AG04449 (cell line): ENCODE measurements at regions not wholly inside any gene's neighbourhood (a gene's known extent, or its start where the extent isn't known, plus 50 kb on each side); places are given as distances from the start of the nearest gene placed in this dataset.

Source experiments
- CTCF ChIA-PET: fragments of 350-600 bp; formaldehyde crosslinking; extraction: SDS; loops from one replicate; lab custom pipeline; 2021; ENCODE audit warnings: antibody characterized with exemption; lab: Yijun Ruan, JAX
- POLR2A ChIA-PET: fragments of 400-600, 350-600 bp; formaldehyde crosslinking; extraction: SDS; loops from one replicate; lab custom pipeline; 2020; ENCODE audit warnings: antibody characterized with exemption, inconsistent platforms; lab: Yijun Ruan, JAX
- DNase-seq: peaks from one replicate; pipeline ENCODE4 v3.0.0-alpha.2; 2010; ENCODE audit warnings: low read depth, low spot score
- H3K4me3 ChIP-seq: 2 replicates; pipeline ENCODE4 v1.5.1; 2011; ENCODE audit warnings: low read depth, mild to moderate bottlenecking, control low read depth, low read length
- TF ChIP-seq, protein P1 (sequence below): IDR thresholded peaks from one replicate; pipeline ENCODE4 v1.5.1; 2011; ENCODE audit warnings: mild to moderate bottlenecking, moderate library complexity, low read length, control low read depth, inconsistent platforms; ENCODE audit not compliant: insufficient read depth; ENCODE audit errors: missing control alignments

DNA sequence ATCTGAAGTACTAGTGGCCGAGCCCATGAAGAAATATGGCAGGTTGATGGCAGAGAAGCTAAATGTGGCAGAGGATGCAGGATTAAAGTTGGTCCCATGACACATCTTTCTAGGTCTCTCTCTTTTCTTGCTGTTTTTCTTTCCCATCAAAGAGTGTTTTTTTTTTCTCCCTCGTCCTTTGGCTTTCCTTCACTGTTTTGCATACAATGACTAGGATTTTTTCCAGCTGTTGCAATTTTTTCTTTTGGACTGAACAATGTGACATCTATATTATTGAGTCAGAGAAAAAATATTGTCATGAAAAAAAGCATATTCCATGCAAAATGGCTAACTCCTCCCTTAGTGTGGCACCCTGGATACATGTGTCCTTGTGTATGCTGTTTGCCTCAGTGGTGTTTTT is 939.5 kb upstream of the FANCL start:
- TF ChIP-seq, protein P1, sequence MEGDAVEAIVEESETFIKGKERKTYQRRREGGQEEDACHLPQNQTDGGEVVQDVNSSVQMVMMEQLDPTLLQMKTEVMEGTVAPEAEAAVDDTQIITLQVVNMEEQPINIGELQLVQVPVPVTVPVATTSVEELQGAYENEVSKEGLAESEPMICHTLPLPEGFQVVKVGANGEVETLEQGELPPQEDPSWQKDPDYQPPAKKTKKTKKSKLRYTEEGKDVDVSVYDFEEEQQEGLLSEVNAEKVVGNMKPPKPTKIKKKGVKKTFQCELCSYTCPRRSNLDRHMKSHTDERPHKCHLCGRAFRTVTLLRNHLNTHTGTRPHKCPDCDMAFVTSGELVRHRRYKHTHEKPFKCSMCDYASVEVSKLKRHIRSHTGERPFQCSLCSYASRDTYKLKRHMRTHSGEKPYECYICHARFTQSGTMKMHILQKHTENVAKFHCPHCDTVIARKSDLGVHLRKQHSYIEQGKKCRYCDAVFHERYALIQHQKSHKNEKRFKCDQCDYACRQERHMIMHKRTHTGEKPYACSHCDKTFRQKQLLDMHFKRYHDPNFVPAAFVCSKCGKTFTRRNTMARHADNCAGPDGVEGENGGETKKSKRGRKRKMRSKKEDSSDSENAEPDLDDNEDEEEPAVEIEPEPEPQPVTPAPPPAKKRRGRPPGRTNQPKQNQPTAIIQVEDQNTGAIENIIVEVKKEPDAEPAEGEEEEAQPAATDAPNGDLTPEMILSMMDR, result no peak
- no peak overlapping the region for H3K4me3 ChIP-seq
- ChIA-PET POLR2A (no interaction called here), CTCF (no interaction called here)
- no peak for DNase-seq

DNA sequence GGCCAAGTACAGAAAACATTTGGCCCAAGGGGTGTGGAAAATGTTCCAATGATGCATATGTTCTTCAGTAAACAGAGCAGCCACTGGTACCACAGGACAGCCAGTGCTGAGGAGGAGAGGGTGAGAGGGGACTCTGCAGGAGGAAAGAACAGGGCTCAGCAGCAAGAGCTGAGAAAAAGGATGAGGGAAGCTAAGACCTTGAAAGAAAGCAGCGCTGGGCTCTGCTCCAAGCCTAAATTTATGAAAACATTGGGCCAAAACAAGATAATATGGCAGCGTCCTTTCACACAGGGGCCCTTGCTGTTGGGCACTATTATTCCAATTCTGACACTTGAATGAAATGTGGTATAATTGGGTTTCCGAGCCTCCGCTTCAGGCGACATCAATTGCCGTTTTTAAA is 939.0 kb upstream of the FANCL start:
- TF ChIP-seq, protein P1, result no peak
- POLR2A ChIA-PET, result no interaction called here
- H3K4me3 ChIP-seq, result no peak overlapping the region
- CTCF ChIA-PET, result no interaction called here
- no peak for DNase-seq

DNA sequence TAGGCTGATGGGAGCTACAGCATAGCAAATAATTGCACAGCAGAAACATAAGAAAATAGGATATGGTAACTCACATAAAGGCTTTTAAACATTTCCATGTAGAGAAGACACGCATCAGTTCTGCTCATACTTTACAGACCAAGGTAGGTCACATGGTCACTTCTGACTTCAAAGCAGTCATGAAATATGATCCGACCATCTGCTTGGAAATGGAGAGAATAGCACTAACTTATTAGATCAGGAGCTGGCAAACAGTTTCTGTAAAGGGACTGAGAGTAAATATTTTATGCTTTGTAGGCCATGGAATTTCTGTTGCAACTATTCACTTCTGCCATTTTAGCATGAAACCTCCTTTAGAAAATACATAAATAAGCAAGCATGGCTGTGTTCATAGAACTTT is 936.6 kb upstream of the FANCL start:
- POLR2A ChIA-PET, result no interaction called here
- CTCF ChIA-PET, result no interaction called here
- TF ChIP-seq, protein P1, result no peak

DNA sequence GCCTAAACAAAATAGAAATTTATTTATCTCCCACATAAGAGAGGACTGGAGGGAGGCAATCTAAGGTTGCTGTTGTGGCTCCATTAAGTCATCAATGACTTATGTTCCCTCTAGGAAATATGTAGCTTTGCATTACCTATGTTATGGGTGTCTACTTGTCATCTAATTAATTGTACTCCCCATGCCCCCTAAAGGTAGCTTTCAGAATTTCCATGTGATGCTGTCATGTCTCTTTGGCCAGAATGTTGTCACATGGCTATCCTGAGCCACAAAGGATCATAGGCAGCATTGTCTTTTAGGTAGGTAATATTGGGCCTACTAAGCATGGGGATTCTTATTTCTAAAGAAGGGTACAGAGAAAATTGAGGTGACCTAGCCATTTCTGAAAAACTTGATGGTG is 935.6 kb upstream of the FANCL start:
- CTCF ChIA-PET, result no interaction called here

More for the DNA sequence above, 936.6 kb upstream of the FANCL start:
- no peak overlapping the region for H3K4me3 ChIP-seq
- no peak for DNase-seq

DNA sequence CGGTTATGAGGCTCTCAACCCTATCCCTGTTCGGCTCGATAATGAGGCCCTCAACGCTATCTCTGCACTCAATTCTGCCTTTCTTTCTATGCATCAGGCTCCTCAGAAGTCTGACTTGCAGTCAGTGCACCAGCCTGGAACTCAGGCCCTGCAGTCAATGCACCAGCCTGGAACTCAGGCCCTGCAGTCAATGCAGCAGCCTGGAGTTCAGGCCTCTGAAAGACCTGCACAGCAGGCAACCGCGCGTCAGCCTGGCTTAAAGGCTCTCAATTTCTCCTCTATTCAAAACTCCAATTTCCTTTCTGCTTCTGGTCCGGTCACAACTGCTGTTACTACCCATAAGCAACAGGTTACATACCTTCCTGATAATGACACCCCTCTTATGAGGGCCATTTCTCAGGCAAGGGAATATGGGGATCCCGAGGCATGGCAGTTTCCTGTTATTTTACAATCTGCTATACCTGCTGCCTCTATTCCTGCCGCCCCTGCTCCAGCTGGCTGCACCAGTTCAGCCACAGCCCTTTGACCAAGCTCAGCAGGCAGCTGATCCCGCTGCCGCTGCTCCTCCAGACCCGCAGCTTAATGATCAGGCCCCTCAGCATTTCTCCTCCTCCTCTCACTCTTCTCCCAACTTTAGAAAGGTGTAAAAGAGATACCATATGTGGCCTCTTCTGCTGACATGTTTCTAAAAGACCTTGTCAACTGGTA is 933.6 kb upstream of the FANCL start:
- TF ChIP-seq, protein P1, result no peak
- ChIA-PET POLR2A (no interaction called here), CTCF (no interaction called here)
- no peak overlapping the region for H3K4me3 ChIP-seq
- DNase-seq, result no peak

More for the DNA sequence above, 935.6 kb upstream of the FANCL start:
- POLR2A ChIA-PET, result no interaction called here
- DNase-seq, result no peak
- TF ChIP-seq, protein P1, result no peak
- H3K4me3 ChIP-seq, result no peak overlapping the region

DNA sequence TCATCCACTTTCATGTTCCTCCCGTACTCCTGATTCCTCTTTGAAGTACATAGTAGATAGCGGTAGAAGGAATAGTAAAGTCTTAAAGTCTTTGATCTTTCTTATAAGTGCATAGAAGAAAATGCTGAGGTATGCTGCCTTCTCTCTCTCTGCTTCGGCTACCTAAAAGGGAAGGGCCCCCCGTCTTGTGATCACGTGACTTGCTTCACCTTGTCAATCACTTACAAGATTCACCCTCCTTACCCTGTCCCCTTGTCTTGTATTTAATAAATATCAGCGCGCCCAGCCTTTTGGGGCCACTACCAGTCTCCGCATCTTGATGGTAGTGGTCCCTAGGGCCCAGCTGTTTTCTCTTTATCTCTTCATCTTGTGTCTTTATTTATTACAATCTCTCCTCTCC is 932.2 kb upstream of the FANCL start:
- CTCF ChIA-PET, result no interaction called here
- DNase-seq, result no peak
- POLR2A ChIA-PET, result no interaction called here
- no peak overlapping the region for H3K4me3 ChIP-seq
- TF ChIP-seq, protein P1, result no peak
